ENCODE measurements at regions not wholly inside any gene's neighbourhood (a gene's known extent, or its start where the extent isn't known, plus 50 kb on each side); places are given as distances from the start of the nearest gene placed in this dataset.

GRCh38 chr7:53476566-53476965 lies 441.1 kb downstream of the POM121L12 start:
- no peak for ATAC-seq
- Histone ChIP-seq H3K4me2 (no peak overlapping the region), H3K4me3 (no peak overlapping the region), H3K4me1 (no peaks in the 10 kb centered on the region), H3K27ac (no peak overlapping the region), H3K9me3 (no peaks in the 10 kb centered on the region)
- whole genome bisulfite sequencing (ENCODE audit: missing lambda C conversion rate): 6% methylated on average over 3 of the region's 3 CpGs
- ChIA-PET POLR2A (no interaction called here), CTCF (no interaction called here)
- no peak for FAIRE-seq
- DNase-seq (ENCODE audit: low read depth in 1 of 2, low spot score in 1 of 2): no peak
- TF ChIP-seq FOSL2 (IDR thresholded peaks at IDR 0.05): no peak
- no peak for TF ChIP-seq FOSL2 (CRISPR knock-in tag; IDR thresholded peaks at IDR 0.05)
- no peak for TF ChIP-seq REST (IDR thresholded peaks at IDR 0.05)
- no peak for TF ChIP-seq BCL3 (IDR thresholded peaks at IDR 0.05)
- TF ChIP-seq EHMT2 (IDR thresholded peaks at IDR 0.05; ENCODE audit: low read depth): no peak
- TF ChIP-seq EHF (CRISPR knock-in tag; IDR thresholded peaks at IDR 0.05): no peak
- TF ChIP-seq CEBPB (IDR thresholded peaks at IDR 0.05): no peak
- TF ChIP-seq POLR2A (IDR thresholded peaks at IDR 0.05; ENCODE audit: low read length): no peak
- no peak for TF ChIP-seq JUN (IDR thresholded peaks at IDR 0.05)
- TF ChIP-seq GATA3 (IDR thresholded peaks at IDR 0.05; ENCODE audit: borderline replicate concordance): no peak
- no peak for TF ChIP-seq MAX (IDR thresholded peaks at IDR 0.05)
- TF ChIP-seq PBX3 (IDR thresholded peaks at IDR 0.05): no peak

- DNase-seq (ENCODE audit: low read depth in 1 of 2, low spot score in 1 of 2) (no peak), ATAC-seq (no peak), FAIRE-seq (no peak)
- H3K4me2 ChIP-seq: no peak overlapping the region
- H3K4me1 ChIP-seq: no peaks in the 10 kb centered on the region
- POLR2A ChIA-PET: no interaction called here
- CTCF ChIA-PET: no interaction called here
- H3K27ac ChIP-seq: no peak overlapping the region
- WGBS (ENCODE audit: missing lambda C conversion rate): 34% methylated on average over 6 of the region's 6 CpGs
- no peaks in the 10 kb centered on the region for H3K9me3 ChIP-seq
- TF ChIP-seq PBX3 (IDR thresholded peaks at IDR 0.05) (no peak), HOXB5 (CRISPR knock-in tag; IDR thresholded peaks at IDR 0.05) (no peak), MAX (IDR thresholded peaks at IDR 0.05) (no peak), CHD2 (IDR thresholded peaks at IDR 0.05; ENCODE audit: low read length, partially characterized antibody) (no peak), RARB (CRISPR knock-in tag; IDR thresholded peaks at IDR 0.05) (no peak), BCL3 (IDR thresholded peaks at IDR 0.05) (no peak), KDM1A (IDR thresholded peaks at IDR 0.05; ENCODE audit: low read depth) (no peak), RAD21 (conservative IDR thresholded peaks at IDR 0.05 in 1 of 2, IDR thresholded peaks at IDR 0.05 in 1 of 2) (no peak), ZC3H11A (IDR thresholded peaks at IDR 0.05) (no peak), ESRRA (IDR thresholded peaks at IDR 0.05; ENCODE audit: borderline replicate concordance, low read length) (no peak), FOXS1 (CRISPR knock-in tag; IDR thresholded peaks at IDR 0.05) (no peak), FOSB (CRISPR knock-in tag; IDR thresholded peaks at IDR 0.05) (no peak), HDAC2 (IDR thresholded peaks at IDR 0.05) (no peak), NFE2L2 (conservative IDR thresholded peaks at IDR 0.05; ENCODE audit: low read length) (no peak), POLR2AphosphoS2 (conservative IDR thresholded peaks at IDR 0.05; ENCODE audit: low read length) (no peak), ZNF302 (CRISPR knock-in tag; IDR thresholded peaks at IDR 0.05) (no peak), POLR2A (IDR thresholded peaks at IDR 0.05; ENCODE audit: low read length) (no peak)
- no peak overlapping the region for H3K4me3 ChIP-seq
These were observed 449.9 kb downstream of the POM121L12 start for GRCh38 chr7:53485354-53485753.
